ENCODE measurements at regions not wholly inside any gene's neighbourhood (a gene's known extent, or its start where the extent isn't known, plus 50 kb on each side); places are given as distances from the start of the nearest gene placed in this dataset.
"Not testable (repeated sequence)": the region's sequence is repeated elsewhere in the genome, so short reads cannot be mapped to it uniquely, and the experiment has no call there.

DNA sequence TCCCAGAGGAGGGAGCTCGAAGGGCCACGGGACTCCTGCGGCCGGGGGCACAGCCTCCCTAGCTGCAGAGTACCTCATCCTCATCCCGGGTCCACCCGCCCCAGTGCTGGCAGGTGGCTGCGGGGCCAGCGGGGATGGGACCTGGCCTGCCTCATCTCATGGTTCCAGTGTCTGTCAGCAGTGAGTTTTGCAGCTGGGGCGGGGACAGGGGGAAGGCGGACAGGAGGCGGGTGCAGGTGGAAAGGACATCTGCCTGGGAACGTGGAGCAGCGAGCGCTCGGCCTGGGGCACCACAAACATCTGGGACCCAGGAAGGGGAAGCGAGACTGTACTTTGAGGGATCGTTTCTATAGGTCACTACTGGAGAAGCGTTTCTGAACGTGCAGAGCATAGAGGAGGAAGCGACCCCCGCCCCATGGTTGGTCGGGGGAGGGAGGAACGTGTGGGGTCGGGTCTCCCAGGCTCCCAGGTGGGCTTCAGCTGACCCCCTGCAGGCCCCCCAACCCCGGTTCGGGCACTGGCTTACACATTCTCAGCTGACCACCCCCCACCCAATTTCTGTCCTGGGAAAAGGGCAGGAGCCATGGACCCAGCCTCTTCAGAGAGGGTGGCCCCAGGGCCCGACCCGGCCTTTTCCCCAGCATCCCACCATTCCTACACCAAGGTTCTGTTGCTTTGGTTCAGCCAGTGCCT, 56.5 kb upstream of the NOTCH1 start (continued):
- TF ChIP-seq HOXB13 (CRISPR knock-in tag; IDR thresholded peaks at IDR 0.05; ENCODE audit: low read depth) = no peak
- TF ChIP-seq PHF8 (IDR thresholded peaks at IDR 0.05; ENCODE audit: borderline replicate concordance, low read depth) = no peak

DNA sequence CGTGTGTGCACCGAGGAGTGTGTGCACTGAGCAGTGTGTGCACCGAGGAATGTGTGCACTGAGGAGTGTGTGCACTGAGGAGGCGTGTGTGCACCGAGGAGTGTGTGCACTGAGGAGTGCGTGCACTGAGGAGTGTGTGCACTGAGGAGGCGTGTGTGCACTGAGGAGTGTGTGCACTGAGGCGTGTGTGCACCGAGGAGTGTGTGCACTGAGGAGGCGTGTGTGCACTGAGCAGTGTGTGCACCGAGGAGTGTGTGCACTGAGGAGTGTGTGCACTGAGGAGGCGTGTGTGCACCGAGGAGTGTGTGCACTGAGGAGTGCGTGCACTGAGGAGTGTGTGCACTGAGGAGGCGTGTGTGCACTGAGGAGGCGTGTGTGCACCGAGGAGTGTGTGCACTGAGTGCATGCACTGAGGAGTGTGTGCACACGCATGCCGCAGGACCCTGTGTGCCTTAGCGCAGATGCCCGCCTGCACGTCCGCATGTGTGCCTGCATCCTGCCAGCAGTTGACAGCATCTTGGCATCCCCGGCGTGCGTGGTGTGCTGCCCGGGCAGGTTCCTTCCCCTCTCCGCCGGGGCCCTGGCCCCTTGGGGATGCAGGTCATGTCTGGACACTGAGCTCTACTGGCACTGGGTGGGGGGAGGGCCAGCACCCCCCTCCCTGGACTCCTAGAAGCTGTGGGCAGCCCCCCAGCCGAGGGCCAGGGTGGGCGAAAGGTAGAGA, 55.6 kb upstream of the NOTCH1 start:
- Histone ChIP-seq H3K4me1 (peaks cover 19% of the 10 kb centered on the region), H3K27ac (peak overlapping the region; percentile 20 to 72; a peak in 3 of 6 replicates)
- FAIRE-seq; POLR2A ChIA-PET; H3K4me2 ChIP-seq; DNase-seq (ENCODE audit: low read depth in 1 of 2, low spot score in 1 of 2); H3K4me3 ChIP-seq; ATAC-seq; H3K9me3 ChIP-seq: not testable (repeated sequence)
- CTCF ChIA-PET = interaction anchor here (0.9 to 1.9 kb wide), 4 partner anchors 29 to 117 kb away, joined by 3 to 6 read pairs (median 4); no protein-coding TSS in a partner anchor
- WGBS (ENCODE audit: missing lambda C conversion rate) = 85% methylated on average over 18 of the region's 31 CpGs

DNA sequence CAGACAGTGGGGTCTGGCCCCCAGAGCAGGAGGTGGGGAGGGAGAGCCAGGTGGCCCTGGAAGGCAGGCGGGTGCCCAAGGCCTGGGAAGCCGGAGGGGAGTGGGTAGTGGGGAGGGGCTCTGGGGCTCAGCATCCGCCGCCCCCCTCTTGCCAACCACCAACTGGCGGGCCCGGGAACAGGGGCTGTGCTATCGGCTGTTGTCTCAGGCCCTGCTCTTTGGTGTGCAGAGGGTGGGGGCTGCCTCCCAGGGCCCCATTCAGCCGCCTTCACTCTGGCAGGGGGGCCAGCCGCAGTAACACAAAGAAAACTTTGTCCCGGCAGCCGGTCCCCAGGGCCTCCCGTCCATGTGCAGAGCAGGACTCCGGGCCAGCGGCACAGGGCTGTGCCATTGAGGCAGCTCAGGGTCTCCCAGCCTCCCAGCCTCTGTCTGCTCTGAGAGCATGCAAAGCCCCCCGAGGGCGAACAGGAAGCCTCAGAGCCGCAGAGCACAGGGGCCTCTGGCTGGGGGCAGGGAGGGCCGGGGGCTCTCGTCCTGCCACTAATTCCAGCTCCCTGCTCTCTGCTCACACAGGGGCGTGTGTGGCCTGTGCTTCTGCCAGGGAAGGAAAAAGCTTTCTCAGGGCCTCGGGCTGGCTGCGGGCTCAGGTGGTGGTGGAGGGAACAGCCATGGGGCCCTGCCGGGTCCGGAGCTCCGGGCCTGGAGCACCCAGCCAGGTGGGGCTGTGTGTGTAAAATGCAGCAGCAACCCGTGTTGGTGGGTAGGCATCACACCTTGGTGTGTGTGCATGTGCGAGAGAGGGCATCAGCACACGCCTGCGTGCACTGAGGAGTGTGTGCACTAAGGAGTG, 54.2 kb upstream of the NOTCH1 start:
- DNase-seq (ENCODE audit: low read depth in 1 of 2, low spot score in 1 of 2) (no peak), FAIRE-seq (no peak), ATAC-seq (no peak)
- Histone ChIP-seq H3K4me3 (no peak overlapping the region), H3K4me2 (no peak overlapping the region), H3K4me1 (peaks cover 26% of the 10 kb centered on the region), H3K9me3 (no peaks in the 10 kb centered on the region), H3K27ac (0 out of 6 replicates have a peak overlapping the region, but pooled peaks of 1 of the 2 experiments have one; percentile 5)
- TF ChIP-seq HOXB5 (CRISPR knock-in tag; IDR thresholded peaks at IDR 0.05) = no peak
- TF ChIP-seq E2F6 (IDR thresholded peaks at IDR 0.05; ENCODE audit: borderline replicate concordance, low read depth) = no peak
- no peak for TF ChIP-seq EP300 (IDR thresholded peaks at IDR 0.05)
- no peak for TF ChIP-seq CHD2 (IDR thresholded peaks at IDR 0.05; ENCODE audit: low read length, partially characterized antibody)
- no peak for TF ChIP-seq KDM5A (IDR thresholded peaks at IDR 0.05)
- TF ChIP-seq POLR2A (IDR thresholded peaks at IDR 0.05; ENCODE audit: low read length) = no peak
- no peak for TF ChIP-seq RCOR1 (IDR thresholded peaks at IDR 0.05; ENCODE audit: low read depth, low read length)
- no peak for TF ChIP-seq ZSCAN20 (CRISPR knock-in tag; IDR thresholded peaks at IDR 0.05)
- TF ChIP-seq ZC3H11A (IDR thresholded peaks at IDR 0.05) = no peak
- TF ChIP-seq NFE2L2 (conservative IDR thresholded peaks at IDR 0.05; ENCODE audit: low read length) = no peak
- no peak for TF ChIP-seq BCL3 (IDR thresholded peaks at IDR 0.05)
- TF ChIP-seq, protein P1, sequence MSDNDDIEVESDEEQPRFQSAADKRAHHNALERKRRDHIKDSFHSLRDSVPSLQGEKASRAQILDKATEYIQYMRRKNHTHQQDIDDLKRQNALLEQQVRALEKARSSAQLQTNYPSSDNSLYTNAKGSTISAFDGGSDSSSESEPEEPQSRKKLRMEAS (IDR thresholded peaks at IDR 0.05) = no peak
- no peak for TF ChIP-seq HOXB13 (CRISPR knock-in tag; IDR thresholded peaks at IDR 0.05; ENCODE audit: low read depth)
- no peak for TF ChIP-seq RAD21 (conservative IDR thresholded peaks at IDR 0.05 in 1 of 2, IDR thresholded peaks at IDR 0.05 in 1 of 2)
- no peak for TF ChIP-seq RARB (CRISPR knock-in tag; IDR thresholded peaks at IDR 0.05)
- TF ChIP-seq USF2 (IDR thresholded peaks at IDR 0.05) = no peak
- TF ChIP-seq MYC (IDR thresholded peaks at IDR 0.05; ENCODE audit: borderline replicate concordance, low read length) = no peak
- ChIA-PET CTCF (interaction anchor here (1.3 kb wide), 1 partner anchor 112 kb away, joined by 3 read pairs; no protein-coding TSS in a partner anchor), POLR2A (no interaction called here)
- WGBS (ENCODE audit: missing lambda C conversion rate) = 62% methylated on average over 21 of the region's 29 CpGs
